Panc1 (cell line): ENCODE measurements at regions not wholly inside any gene's neighbourhood (a gene's known extent, or its start where the extent isn't known, plus 50 kb on each side); places are given as distances from the start of the nearest gene placed in this dataset.

ENCODE experiments used
- CTCF ChIP-seq: fragments of 450-650 bp; IDR thresholded peaks from 2 replicates; pipeline ENCODE4 v1.5.1; 2017; ENCODE audit warnings: mild to moderate bottlenecking
- POLR2AphosphoS5 ChIP-seq: IDR thresholded peaks from 2 replicates; pipeline ENCODE4 v1.6.1; 2012; ENCODE audit warnings: mild to moderate bottlenecking, low read depth, low read length, moderate library complexity
- REST ChIP-seq, 2 experiments: IDR thresholded peaks; 2 replicates each; pipeline ENCODE4 v1.6.1; 2011 to 2012; ENCODE audit warnings: low read depth in 2 of 2, control low read depth in 1 of 2, low read length in 1 of 2, mild to moderate bottlenecking in 1 of 2, moderate library complexity in 1 of 2; ENCODE audit not compliant: insufficient read depth in 1 of 2
- SIN3A ChIP-seq: IDR thresholded peaks from 2 replicates; pipeline ENCODE4 v1.6.1; 2012; ENCODE audit warnings: low read depth, mild to moderate bottlenecking, low read length, moderate library complexity, borderline replicate concordance; ENCODE audit not compliant: insufficient read depth

- no peak for TF ChIP-seq CTCF
- TF ChIP-seq REST (IDR thresholded peaks at IDR 0.05; ENCODE audit: insufficient read depth in 1 of 2, low read depth in 2 of 2, low read length in 1 of 2) = peak in 1 of 2 experiments; percentile 40; a peak in 1 of 4 replicates
- no peak for TF ChIP-seq POLR2AphosphoS5
- no peak for TF ChIP-seq SIN3A
Measured at GRCh38 chr16:13643412-13643811, 276.5 kb upstream of the ERCC4 start.
